Neural cell (in vitro differentiated cells): ENCODE measurements at regions not wholly inside any gene's neighbourhood (a gene's known extent, or its start where the extent isn't known, plus 50 kb on each side); places are given as distances from the start of the nearest gene placed in this dataset.

ENCODE experiments used
- H2AFZ ChIP-seq: fragments of 200-600, 300-800 bp; sonication (generic), shearing (Covaris generic); 2 replicates; pipeline ENCODE4 v1.6.0; 2014; ENCODE audit warnings: low read depth, mild to moderate bottlenecking, antibody characterized with exemption, low read length, moderate library complexity
- H3F3A ChIP-seq: fragments of 200-600 bp; shearing (Covaris generic); 2 replicates; pipeline ENCODE4 v1.6.1; 2016; ENCODE audit warnings: mild to moderate bottlenecking, moderate library complexity, mixed read lengths, antibody characterized with exemption, low read length; ENCODE audit not compliant: insufficient read depth, poor library complexity, severe bottlenecking
- H3K27ac ChIP-seq: fragments of 200-600, 300-800 bp; sonication (generic), shearing (Covaris generic); 2 replicates; pipeline ENCODE4 v1.5.1; 2014; ENCODE audit warnings: mild to moderate bottlenecking, low read length, moderate library complexity
- H3K27me3 ChIP-seq: fragments of 300-800, 200-600 bp; sonication (generic), shearing (Covaris generic); 2 replicates; pipeline ENCODE4 v1.6.0; 2014; ENCODE audit warnings: mild to moderate bottlenecking, low read depth, low read length, moderate library complexity; ENCODE audit not compliant: insufficient read depth
- H3K36me3 ChIP-seq: fragments of 300-800, 200-600 bp; sonication (generic), shearing (Covaris generic); 2 replicates; pipeline ENCODE4 v1.5.1; 2014; ENCODE audit warnings: mild to moderate bottlenecking, antibody characterized with exemption, low read length, moderate library complexity; ENCODE audit not compliant: insufficient read depth
- H3K4me2 ChIP-seq: fragments of 300-800, 200-600 bp; sonication (generic), shearing (Covaris generic); 2 replicates; pipeline ENCODE4 v1.6.0; 2014; ENCODE audit warnings: mild to moderate bottlenecking, low read length
- H3K4me3 ChIP-seq: fragments of 300-800, 200-600 bp; sonication (generic), shearing (Covaris generic); 2 replicates; pipeline ENCODE4 v1.5.1; 2014; ENCODE audit warnings: mild to moderate bottlenecking, low read length, moderate library complexity
- H3K79me2 ChIP-seq: fragments of 200-600 bp; shearing (Covaris generic); replicated peaks from 2 replicates; pipeline ENCODE4 v1.6.0; 2014; ENCODE audit warnings: mild to moderate bottlenecking, low read length, moderate library complexity; ENCODE audit not compliant: insufficient read depth
- H3K9ac ChIP-seq: fragments of 300-800, 200-600 bp; sonication (generic), shearing (Covaris generic); 2 replicates; pipeline ENCODE4 v1.6.1; 2016; ENCODE audit warnings: mild to moderate bottlenecking, low read length, mixed read lengths
- H3K9me2 ChIP-seq: fragments of 200-600 bp; shearing (Covaris generic); 2 replicates; pipeline ENCODE4 v1.6.1; 2016; ENCODE audit warnings: mild to moderate bottlenecking, low read length, mixed read lengths; ENCODE audit not compliant: insufficient read depth
- H3K9me3 ChIP-seq: fragments of 200-600, 300-800 bp; sonication (generic), shearing (Covaris generic); 2 replicates; pipeline ENCODE4 v1.6.1; 2016; ENCODE audit warnings: mild to moderate bottlenecking, mixed run types, low read length, moderate library complexity, mixed read lengths
- H4K20me1 ChIP-seq: fragments of 200-600 bp; shearing (Covaris generic); 2 replicates; pipeline ENCODE4 v1.6.1; 2016; ENCODE audit warnings: mild to moderate bottlenecking, mixed run types; ENCODE audit not compliant: insufficient read depth
- EP300 ChIP-seq: fragments of 450-650 bp; conservative IDR thresholded peaks from 2 replicates; pipeline ENCODE4 v1.6.1; 2014; ENCODE audit warnings: antibody characterized with exemption, mild to moderate bottlenecking, moderate library complexity; ENCODE audit not compliant: poor library complexity, severe bottlenecking
- EZH2 ChIP-seq: fragments of 200-600, 300-800 bp; shearing (Covaris generic), sonication (generic); IDR thresholded peaks from 2 replicates; pipeline ENCODE4 v1.6.1; 2014; ENCODE audit warnings: antibody characterized with exemption, low read length, borderline replicate concordance, mild to moderate bottlenecking; ENCODE audit not compliant: insufficient read depth, poor library complexity, severe bottlenecking
- MXI1 ChIP-seq: fragments of 450-650 bp; conservative IDR thresholded peaks from 2 replicates; pipeline ENCODE4 v1.6.1; 2014; ENCODE audit warnings: antibody characterized with exemption, mild to moderate bottlenecking; ENCODE audit not compliant: poor library complexity, severe bottlenecking
- POLR2AphosphoS5 ChIP-seq: IDR thresholded peaks from 2 replicates; pipeline ENCODE4 v1.6.1; 2012
- RAD21 ChIP-seq: fragments of 450-650 bp; conservative IDR thresholded peaks from 2 replicates; pipeline ENCODE4 v1.6.1; 2014; ENCODE audit warnings: antibody characterized with exemption, mild to moderate bottlenecking, moderate library complexity
- SMC3 ChIP-seq: fragments of 450-650 bp; conservative IDR thresholded peaks from 2 replicates; pipeline ENCODE4 v1.6.1; 2014; ENCODE audit warnings: antibody characterized with exemption, mild to moderate bottlenecking, moderate library complexity; ENCODE audit not compliant: poor library complexity
- TAF1 ChIP-seq: IDR thresholded peaks from 2 replicates; pipeline ENCODE4 v1.6.1; 2012; ENCODE audit warnings: low read depth
- TF ChIP-seq, protein P1 (sequence below): fragments of 450-650 bp; IDR thresholded peaks from 2 replicates; pipeline ENCODE4 v1.5.1; 2014; ENCODE audit warnings: antibody characterized with exemption, mild to moderate bottlenecking, moderate library complexity; ENCODE audit not compliant: poor library complexity, severe bottlenecking
- TF ChIP-seq, protein P2 (sequence below): IDR thresholded peaks from 2 replicates; pipeline ENCODE4 v1.6.1; 2012; ENCODE audit warnings: borderline replicate concordance

DNA sequence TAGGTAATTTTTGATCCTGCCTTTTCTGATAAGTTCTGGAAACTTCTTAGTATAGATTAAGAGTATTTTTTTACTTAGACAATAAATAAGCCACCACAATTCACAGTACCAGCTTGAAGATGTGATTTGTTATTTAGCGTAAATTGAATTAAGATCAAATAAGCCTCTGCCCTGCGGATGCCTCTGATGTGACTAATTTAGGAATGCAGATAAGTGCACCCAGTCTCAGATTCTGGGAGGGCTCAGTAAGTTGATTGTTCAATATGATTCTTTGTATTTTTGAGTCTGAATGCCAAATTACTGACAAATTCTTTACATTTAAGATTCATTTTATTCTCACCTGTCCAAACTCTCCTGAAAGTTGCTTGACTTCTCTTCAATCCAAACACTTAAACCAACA is 147.5 kb downstream of the THBS2 start:
- Histone ChIP-seq H3K9me2 (no peaks in the 10 kb centered on the region), H3K9me3 (no peaks in the 10 kb centered on the region), H3K27me3 (no peaks in the 10 kb centered on the region), H4K20me1 (no peaks in the 10 kb centered on the region), H3F3A (no peaks in the 10 kb centered on the region), H2AFZ (no peak overlapping the region), H3K79me2 (no peaks in the 10 kb centered on the region), H3K9ac (no peak overlapping the region), H3K36me3 (no peaks in the 10 kb centered on the region), H3K27ac (no peak overlapping the region), H3K4me2 (no peak overlapping the region), H3K4me3 (no peak overlapping the region)
- TF ChIP-seq TAF1 (no peak), MXI1 (no peak), POLR2AphosphoS5 (no peak), EP300 (no peak)
- TF ChIP-seq, protein P1, sequence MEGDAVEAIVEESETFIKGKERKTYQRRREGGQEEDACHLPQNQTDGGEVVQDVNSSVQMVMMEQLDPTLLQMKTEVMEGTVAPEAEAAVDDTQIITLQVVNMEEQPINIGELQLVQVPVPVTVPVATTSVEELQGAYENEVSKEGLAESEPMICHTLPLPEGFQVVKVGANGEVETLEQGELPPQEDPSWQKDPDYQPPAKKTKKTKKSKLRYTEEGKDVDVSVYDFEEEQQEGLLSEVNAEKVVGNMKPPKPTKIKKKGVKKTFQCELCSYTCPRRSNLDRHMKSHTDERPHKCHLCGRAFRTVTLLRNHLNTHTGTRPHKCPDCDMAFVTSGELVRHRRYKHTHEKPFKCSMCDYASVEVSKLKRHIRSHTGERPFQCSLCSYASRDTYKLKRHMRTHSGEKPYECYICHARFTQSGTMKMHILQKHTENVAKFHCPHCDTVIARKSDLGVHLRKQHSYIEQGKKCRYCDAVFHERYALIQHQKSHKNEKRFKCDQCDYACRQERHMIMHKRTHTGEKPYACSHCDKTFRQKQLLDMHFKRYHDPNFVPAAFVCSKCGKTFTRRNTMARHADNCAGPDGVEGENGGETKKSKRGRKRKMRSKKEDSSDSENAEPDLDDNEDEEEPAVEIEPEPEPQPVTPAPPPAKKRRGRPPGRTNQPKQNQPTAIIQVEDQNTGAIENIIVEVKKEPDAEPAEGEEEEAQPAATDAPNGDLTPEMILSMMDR = no peak
- TF ChIP-seq, protein P2, sequence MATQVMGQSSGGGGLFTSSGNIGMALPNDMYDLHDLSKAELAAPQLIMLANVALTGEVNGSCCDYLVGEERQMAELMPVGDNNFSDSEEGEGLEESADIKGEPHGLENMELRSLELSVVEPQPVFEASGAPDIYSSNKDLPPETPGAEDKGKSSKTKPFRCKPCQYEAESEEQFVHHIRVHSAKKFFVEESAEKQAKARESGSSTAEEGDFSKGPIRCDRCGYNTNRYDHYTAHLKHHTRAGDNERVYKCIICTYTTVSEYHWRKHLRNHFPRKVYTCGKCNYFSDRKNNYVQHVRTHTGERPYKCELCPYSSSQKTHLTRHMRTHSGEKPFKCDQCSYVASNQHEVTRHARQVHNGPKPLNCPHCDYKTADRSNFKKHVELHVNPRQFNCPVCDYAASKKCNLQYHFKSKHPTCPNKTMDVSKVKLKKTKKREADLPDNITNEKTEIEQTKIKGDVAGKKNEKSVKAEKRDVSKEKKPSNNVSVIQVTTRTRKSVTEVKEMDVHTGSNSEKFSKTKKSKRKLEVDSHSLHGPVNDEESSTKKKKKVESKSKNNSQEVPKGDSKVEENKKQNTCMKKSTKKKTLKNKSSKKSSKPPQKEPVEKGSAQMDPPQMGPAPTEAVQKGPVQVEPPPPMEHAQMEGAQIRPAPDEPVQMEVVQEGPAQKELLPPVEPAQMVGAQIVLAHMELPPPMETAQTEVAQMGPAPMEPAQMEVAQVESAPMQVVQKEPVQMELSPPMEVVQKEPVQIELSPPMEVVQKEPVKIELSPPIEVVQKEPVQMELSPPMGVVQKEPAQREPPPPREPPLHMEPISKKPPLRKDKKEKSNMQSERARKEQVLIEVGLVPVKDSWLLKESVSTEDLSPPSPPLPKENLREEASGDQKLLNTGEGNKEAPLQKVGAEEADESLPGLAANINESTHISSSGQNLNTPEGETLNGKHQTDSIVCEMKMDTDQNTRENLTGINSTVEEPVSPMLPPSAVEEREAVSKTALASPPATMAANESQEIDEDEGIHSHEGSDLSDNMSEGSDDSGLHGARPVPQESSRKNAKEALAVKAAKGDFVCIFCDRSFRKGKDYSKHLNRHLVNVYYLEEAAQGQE = no peak

DNA sequence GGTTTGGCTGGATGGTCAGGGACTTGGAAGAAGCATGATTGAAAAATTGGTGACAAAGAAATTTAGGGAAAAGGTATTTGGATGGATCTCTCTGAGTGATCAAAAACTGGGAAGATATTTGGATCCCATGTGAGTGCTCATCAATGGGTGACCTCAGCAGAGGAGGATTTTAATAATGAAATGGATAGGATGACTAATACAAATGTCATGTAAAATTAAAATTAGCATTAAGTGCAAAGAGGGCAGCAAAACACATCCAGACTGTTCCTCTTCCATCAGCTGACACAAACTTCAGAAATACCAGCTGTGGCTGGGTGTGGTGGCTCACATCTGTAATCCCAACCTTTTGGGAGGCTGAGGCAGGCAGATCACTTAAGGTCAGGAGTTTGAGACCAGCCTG is 151.7 kb downstream of the THBS2 start:
- no peak overlapping the region for H3K9ac ChIP-seq
- no peaks in the 10 kb centered on the region for H3K9me2 ChIP-seq
- TF ChIP-seq, protein P2 = no peak
- TF ChIP-seq EP300 (no peak), TAF1 (no peak), RAD21 (no peak), POLR2AphosphoS5 (no peak), EZH2 (no peak), SMC3 (no peak), MXI1 (no peak)
- TF ChIP-seq, protein P1 = no peak
- no peaks in the 10 kb centered on the region for H3K36me3 ChIP-seq
- H3K4me2 ChIP-seq = no peak overlapping the region
- H3K79me2 ChIP-seq = no peaks in the 10 kb centered on the region
- no peaks in the 10 kb centered on the region for H3K27me3 ChIP-seq
- H3F3A ChIP-seq = no peaks in the 10 kb centered on the region
- no peak overlapping the region for H3K4me3 ChIP-seq
- H4K20me1 ChIP-seq = no peaks in the 10 kb centered on the region
- H3K27ac ChIP-seq = no peak overlapping the region
- H3K9me3 ChIP-seq = no peaks in the 10 kb centered on the region
- H2AFZ ChIP-seq = no peak overlapping the region
